AML-193 (cell line): ENCODE measurements at regions not wholly inside any gene's neighbourhood (a gene's known extent, or its start where the extent isn't known, plus 50 kb on each side); places are given as distances from the start of the nearest gene placed in this dataset.

Source experiments
- DNase-seq, 2 experiments: peaks; one replicate each; lab custom pipeline; 2025; lab: John Stamatoyannopoulos, UW

DNA sequence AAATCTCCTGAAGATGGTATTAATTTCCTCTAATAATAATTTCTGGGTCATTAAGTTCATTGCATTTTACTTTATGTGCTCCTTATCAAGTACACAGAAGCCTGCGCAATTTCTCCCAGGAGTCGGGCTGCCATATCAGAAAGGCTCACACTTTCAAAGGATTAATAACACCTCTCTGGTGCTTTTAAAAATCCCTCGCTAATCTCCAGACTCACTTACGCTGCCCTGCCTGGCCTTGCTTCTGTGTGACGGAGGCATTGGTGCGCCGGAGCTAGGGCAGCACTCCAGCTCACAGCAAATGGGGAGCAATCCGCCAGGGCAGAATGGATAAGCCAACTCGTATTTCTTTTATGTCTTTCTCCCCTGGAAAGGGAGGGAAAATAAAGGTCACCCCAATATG is 300.8 kb downstream of the EFNB2 start:
- no peak for DNase-seq

DNA sequence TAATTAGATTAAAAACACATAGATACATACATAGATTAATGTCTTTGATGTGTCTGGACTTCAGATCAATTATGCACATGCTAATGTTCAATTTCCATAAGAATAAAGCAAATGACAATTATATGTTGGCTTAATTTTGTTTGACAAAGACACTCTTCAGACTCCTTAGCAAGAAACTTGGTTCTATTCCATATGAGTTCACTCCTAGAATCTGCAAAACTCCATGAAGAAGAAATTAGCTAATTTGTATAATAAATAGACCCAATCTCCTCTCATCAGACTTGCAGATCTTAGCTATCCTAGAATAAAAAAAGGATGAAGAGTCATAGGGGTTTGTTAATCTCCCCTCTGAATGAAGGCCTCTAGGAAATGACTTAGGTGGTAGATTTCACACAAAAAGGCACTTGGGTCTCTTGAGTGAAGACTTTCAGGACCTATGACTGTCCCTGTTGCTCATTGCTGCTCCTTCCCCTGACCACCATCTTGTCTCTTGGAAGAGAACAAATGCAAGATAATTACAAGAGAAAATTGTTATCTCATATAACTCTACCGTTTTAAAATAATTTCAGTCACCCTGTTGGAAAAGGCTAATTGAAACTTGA is 302.2 kb downstream of the EFNB2 start:
- no peak for DNase-seq

DNA sequence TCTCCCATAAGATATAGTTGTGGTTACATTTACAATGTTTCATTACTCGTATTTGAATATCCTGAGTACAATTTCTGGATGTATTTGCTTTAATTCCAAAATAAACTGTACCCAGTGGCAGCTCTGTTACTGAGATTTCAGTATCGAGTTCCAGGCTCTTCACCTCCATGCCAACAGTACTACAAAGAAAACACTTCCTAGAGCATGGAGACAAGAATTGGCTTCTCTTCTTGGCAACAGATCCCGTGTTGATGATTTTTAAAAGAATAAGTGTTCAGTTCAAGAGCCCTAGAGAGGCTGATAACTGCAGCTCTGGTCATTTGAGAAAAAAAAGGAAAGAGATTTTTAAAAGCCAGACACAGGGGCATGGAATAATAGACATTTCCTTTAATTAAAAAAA is 302.8 kb downstream of the EFNB2 start:
- DNase-seq, result no peak

DNA sequence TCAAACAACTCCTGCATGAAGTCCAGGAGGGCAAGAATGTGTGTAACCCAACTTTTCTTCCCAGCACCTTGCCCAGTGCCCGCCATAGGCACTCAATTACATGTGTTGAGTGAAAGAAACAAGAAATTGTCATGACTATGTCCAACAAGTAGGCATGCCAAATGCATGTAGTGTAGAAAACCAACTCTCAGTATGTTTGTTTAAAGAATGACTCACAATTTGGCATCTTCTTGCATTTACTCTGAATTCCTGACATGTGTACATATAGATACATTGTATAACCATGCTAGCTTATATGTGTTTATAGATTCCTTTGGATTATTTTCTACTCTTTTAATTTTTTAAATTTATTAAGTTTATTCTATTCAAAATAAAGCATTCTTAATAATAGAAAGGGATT is 305.0 kb downstream of the EFNB2 start:
- no peak for DNase-seq

DNA sequence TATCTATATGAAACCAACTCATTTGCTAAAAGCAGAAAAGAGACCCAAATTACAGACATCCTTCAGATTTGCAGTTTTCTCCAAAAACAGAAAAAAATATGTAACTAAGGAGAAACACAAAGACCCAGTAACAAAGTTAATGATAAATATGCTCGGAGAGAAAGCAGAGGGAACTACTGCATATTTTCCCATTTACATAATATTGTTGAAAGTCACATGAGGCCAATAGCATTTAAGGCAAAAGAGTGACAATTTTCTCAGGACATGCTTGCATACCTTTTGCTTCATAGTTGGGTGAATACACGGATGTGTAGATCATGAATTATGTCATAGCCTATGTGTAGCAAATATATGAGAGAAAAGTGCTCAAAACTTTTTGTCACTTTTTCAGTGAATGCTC is 310.3 kb downstream of the EFNB2 start:
- no peak for DNase-seq

DNA sequence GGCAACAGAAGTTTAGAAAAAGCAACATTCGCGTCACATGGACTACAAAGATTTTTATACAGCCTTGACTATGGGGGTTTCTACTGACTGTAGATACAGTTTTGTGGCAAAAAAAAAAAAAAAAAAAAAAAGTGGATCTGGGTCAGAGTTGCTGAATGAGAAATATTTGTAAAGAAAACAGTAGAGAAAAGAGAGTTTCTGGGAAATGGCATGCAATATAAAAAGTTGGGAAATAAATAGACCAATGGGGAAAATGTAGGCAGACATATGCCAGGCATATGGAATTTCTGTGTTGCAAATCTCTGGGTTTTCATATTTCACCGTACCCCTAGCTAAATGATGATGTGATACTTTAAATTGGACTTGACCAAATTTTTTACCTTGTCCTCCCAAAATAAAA is 315.3 kb downstream of the EFNB2 start:
- no peak for DNase-seq

DNA sequence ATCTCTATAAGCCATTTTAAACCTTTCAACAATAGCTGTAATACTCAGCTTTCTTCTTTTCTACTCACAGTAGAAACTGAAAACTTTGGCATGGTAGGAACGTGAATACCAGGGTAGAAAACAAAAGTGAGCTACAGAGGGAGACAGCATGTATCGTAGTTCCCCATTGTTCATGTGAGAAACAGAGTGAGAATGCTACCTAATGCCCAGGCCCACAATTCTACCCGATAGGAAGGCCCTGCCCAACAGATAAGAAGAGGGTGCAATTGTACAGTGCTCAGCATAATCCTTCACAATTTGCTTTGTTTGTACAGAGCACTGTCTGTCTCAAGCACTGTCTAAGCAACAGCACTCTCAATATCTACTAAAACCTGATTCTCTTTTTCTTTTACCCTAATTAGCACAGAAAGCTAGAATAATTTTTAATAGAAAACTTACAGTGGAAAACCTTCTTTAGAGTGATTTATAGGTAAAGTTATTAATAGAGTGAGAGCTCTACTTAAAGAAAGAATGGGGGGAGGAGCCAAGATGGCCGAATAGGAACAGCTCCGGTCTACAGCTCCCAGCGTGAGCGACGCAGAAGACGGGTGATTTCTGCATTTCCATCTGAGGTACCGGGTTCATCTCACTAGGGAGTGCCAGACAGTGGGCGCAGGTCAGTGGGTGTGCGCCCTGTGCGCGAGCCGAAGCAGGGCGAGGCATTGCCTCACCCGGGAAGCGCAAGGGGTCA is 322.3 kb downstream of the EFNB2 start:
- no peak for DNase-seq

DNA sequence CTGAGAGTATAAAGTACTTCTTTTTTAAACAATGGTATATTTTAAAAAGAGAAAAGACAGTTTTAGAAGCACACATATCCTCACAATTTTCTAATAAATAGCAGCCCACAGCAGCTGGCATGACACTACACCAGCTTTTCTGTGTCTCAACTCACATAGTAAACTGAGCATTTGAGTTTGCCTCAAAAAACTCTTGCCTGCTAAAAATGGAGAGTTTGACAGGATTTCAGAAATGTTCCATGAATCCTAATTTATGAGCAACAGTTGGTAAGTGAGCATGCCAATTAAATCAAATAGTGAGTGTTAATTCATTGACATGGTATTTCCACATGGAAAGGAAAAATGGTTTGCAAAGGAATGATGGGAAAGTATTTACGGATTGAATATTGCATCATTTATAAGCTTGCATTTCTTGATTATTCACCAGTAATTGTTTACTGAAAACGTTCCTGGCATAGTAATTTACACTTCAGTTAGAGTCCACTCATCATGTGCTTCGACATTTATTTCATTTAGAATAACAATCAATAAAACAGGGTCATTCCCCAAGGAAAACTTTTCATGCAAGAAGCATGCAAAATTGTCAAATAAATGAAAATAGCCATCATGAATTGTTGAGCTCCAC is 323.0 kb downstream of the EFNB2 start:
- no peak for DNase-seq

DNA sequence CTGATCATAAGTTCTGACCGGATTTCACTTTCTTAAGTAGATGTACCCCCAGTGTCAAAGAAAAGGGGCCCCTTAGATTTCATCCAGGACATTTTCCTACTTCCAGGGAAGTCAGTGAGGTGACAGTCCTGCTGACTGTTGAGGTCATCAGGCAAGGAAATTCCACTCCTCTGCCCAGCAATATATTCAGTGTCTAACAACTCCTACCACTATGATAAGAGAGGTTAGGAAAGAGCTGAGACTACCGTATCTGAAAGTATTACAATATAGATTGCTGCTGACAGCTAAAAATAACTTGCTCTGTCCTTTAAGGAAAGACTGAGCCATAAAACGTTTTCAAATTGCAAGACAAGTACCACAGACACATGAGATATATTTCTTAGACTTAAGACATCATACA is 325.1 kb downstream of the EFNB2 start:
- no peak for DNase-seq

DNA sequence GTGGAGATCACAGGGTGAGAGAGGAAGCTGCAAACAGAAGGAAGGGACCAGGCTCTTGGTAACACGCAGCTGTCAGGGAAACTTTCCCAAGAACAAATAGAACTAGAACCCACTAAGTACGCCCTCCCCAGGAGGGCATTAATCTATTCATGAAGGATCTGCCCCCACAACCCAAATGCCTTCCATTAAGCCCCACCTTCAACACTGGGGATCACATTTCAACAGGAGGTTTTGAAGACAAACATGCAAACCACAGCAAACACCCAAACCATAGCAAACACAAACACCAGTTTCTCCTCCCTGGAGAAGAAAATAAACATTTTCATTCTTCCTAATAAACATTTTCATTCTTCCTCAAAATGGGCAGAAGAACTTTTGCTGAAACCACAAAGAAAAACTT is 329.6 kb downstream of the EFNB2 start:
- no peak for DNase-seq

DNA sequence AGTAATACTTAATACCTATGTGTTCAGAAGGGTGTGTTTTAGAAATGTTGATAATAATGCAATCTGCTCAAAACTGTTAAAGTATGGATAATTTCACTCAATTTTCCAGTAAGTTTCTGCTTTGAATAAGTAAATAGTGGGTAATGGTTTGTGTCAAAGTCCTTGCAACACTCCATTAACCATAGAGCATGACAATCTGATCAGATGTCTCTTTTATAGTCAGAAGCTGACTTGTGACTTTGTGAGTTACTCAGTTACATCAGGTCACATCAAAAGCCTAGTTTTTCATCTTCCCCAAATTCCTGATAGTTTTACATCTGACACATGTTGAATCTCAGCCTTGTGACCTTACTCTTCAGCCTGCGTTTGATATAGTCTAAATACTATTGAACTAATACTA is 338.0 kb downstream of the EFNB2 start:
- no peak for DNase-seq

DNA sequence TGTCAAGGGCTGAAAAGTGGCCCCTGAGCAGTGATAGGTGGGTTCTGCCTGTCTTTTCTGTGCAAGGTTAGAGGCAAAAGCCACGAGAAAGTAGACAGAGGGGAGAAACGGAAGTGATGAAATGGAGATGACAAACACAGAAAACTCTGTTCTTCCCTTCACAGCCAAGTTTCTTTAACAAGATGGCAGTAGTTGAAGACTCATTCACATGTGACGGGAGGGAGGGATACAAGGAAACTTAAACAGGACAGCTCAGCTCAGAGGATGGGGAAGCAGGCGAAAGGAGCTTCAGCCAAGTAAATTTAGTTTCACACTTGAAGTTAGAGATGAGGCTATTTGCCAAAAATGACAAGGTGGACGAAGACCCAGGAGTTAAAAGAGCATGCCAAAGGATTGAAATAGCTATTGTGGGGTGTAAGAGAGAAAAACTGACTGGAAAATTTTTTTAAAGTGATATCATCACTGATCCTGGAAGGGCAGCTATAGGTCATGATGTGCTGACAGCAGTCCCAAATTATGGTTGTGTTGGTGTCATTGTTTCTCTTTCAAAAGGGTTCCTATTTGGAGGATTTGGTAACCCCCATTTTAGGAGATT is 347.9 kb downstream of the EFNB2 start:
- DNase-seq, result no peak

DNA sequence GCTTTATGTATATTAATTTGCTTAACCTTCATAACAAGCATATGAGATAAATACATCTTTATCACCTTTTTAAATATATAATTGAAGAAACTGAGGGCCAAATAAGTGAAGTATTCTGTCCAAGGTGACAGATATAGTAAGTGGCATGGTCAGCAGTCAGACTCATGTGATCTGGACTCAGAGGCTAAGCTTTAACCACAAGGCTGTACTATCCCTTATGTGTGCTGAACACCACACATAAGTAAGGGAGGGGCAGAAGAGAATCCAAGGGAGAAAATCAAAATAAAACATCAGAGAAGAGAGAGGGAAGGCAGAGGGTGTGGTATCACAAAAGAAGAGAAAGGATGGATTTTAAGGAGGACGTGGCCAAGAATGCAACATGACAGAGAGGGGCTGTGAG is 348.4 kb downstream of the EFNB2 start:
- DNase-seq, result no peak

DNA sequence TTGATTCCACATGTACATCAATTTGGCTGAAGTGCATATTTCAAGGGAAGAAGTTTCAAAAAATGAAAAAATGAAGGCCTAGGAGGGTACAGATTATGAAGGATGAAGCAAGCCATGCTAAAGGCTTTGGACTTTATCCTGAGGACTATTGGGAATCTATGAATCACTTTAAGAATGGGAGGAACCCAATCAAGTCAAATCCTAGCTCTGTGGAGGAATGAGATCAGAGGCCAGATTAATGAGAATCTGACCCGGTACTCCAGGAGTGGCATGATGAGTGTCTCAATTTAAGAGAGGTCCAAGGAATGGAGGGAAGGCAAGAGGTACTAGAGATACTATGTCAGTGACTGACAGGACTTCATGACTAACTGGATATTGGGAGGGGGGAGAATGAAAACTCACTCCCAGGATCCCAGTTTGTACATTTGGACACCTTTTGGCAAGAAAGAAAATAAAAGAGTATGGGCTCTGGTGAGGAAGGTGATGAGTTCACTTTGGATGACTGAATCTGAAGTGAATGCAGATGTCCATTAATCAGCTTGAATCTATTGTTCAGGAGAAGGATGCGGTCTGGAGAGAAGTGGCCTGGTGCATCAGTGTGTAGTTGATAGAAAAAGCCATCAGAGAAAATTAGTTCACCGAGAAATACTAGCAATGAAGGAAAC is 349.0 kb downstream of the EFNB2 start:
- no peak for DNase-seq

DNA sequence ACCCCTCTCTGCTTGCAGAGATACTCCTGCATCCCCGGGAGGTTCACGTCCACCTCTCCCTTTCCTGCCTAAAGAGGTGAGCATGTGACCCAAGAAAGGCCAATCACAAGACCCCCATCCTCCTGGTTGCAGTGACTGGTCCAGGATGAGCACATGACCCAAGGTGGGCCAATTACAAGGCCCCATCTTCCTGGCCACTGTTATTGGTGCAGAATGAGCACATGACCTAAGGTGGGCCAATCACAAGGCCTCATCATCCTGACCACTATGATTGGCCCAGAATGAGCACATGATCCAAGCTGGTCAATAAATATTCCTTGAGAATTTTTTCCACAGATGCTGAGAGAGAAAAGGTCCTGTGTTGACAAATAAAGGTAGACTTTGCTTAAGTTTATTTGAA is 350.7 kb downstream of the EFNB2 start:
- DNase-seq, result no peak

DNA sequence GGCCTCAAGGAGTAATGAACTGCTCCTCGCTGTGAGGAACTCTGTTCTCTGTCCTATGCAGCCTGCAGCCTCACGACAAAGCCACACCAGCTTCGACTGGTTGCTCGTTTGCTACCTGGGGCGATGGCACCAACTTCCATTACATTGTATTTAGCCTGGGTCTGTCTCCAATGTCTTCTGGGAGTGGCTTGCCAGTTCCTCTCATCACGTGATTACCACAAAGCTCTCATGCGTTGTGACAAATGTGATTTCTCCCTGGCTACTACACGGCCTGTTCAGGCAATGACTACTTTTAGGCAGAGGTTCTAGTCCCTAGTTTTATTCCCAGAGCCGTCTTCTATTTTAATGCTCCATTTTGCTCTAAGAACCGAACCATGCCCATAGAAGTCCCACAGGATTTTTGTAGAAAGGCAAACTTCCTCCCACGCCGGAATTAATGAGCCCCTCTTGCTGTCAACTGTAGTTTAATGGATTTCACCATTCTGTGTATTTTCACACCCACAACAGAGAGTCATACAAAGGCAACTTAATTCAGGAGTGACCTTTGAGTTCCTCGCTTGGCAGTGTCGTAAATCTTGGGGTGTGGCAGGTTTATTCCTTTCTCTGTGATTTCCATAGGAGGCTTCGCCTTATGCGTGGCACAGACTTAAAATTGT is 351.9 kb downstream of the EFNB2 start:
- no peak for DNase-seq

DNA sequence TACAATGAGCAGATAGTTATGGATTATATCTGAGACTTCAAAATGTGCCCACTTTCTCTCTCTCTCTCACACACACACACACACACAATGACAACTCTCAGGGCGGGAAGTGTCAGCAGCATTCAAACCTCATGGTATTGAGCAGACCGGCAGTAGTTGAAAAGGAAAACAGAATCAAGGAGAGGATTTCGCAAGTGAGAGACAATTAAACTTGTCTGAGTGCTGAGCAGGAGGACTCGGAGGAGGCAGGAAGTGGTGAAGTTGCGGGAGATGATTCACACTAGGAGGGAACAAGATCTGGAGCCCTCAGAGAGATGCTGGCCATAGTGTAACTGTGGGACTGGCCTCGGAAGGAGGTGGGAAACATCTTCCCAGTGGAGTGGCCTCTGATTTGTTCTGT is 353.1 kb downstream of the EFNB2 start:
- peak; percentile 80 to 83 for DNase-seq

DNA sequence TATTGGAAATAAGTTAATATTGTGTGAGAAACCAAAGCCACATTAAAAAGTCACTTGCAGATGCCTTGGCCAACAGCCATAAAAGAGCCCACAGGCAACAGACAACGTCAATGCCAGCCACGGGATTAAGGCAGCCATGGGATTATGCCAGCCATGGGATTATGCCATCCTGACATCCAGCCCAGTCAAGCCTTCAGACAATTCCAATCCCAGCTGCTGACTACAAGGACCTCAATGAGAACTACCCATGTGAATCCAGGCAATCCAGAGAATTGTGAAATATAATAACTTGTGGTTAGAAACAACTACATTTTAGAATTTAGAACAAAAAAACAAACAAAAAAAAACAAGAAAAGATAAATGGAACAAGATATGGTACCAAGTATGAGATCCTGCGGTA is 356.6 kb downstream of the EFNB2 start:
- DNase-seq, result no peak

DNA sequence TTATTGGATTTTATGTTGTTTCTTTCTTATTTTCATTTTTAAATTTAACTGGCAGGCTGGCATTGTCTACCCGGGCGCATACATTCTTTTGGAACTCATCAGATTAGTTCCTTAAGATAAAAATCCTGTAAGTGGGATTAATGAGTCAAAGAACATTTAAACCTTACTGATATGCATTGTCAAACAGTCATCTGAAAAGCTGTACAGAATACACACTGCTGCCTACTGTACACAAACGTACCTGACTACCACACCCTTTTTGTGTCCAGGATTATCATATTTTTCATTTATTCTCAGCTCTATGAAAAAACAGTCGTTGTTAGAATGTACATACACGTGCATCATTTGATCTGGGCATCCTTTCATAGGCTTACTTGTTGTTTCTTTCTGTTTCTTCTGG is 358.3 kb downstream of the EFNB2 start:
- DNase-seq, result no peak

DNA sequence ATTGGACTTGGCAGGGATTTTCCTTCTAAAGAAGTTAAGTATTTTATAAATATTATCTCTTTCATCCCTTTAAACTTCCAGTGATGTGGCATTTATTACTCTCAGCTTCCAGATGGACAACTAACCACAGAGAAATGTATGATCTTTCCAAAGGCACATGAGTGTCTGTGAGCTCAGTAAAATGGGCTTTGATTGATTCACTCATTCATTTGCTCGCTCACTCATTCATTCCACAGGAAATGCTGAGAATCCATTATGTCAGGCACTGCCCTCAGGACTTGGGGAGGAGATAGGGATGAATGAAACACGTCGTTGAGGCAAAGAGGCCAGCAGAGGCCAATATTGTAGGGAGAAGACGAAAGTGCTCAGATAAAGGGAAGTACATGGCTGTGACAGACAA is 359.3 kb downstream of the EFNB2 start:
- no peak for DNase-seq

DNA sequence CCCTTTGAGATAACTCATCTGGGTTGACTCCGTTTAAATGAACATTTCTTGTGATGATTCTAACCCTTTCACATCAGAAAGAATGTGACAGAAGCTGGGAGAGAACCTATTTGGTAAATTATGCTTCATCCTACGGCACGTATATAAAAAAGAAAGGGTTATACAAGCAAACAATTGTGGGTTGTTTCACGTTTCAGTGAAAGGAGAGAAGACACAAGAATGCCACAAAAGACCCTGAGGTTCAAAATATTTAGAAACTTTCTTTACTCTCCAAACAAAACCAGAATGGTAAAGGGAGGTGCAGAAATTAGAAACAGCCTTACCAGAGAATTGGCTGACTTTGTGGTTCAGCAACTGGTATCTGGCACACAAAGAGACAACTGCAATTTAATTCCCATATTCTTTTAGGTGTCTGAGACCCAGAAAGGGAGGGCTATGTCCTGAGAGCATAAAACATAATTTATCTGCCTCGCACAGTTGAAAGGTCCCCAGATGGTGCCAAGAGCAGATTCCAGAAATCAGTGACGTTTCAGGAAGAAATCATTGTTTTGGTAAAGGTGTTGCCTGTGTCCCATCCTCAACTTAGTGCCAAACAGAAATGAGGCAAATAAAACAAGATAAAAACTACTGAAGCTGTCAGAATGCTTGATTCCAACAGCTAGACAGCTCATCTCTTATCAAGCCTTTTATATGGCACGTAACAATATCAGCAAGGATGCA is 361.4 kb downstream of the EFNB2 start:
- no peak for DNase-seq

DNA sequence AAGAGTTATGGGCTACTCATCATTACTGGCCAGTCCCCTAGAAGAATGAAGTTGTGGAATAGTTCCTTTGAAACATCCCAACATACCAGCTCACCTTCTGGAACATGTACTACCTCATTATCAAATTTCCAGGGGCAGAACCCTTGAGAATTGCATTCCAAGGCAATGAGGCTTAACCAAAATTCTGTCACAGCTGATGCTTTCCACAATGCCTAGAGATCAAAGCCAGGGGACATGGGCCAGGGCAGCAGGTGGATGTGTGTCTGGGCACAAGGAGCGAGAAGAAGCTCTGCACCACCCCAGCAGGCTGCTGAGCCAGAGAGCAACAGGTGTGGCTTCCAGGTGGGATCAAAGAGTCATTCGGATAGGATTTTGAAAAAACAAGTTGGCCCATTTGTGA is 362.1 kb downstream of the EFNB2 start:
- DNase-seq, result no peak
